ENCODE measurements at regions not wholly inside any gene's neighbourhood (a gene's known extent, or its start where the extent isn't known, plus 50 kb on each side); places are given as distances from the start of the nearest gene placed in this dataset.

GRCh38 chr7:88515301-88515700 is 208.6 kb upstream of the STEAP4 start:
- TF ChIP-seq CTCF (conservative IDR thresholded peaks at IDR 0.05; ENCODE audit: low read length) (no peak), EZH2phosphoT487 (IDR thresholded peaks at IDR 0.05; ENCODE audit: borderline replicate concordance, low read depth, low read length) (no peak)

Data from OCI-LY7 (cell line).